H1 (cell line): ENCODE measurements at regions not wholly inside any gene's neighbourhood (a gene's known extent, or its start where the extent isn't known, plus 50 kb on each side); places are given as distances from the start of the nearest gene placed in this dataset.

Experiments
- CTCF ChIA-PET: fragments of 300-600 bp; sonication (Branson Sonifier 250); formaldehyde crosslinking; loops from one replicate; lab custom pipeline; 2021; ENCODE audit not compliant: partially characterized antibody; lab: Charles Lee
- POLR2A ChIA-PET: fragments of 300-600 bp; sonication (Branson Sonifier 250); formaldehyde crosslinking; loops from one replicate; lab custom pipeline; 2021; ENCODE audit warnings: inconsistent platforms; ENCODE audit not compliant: partially characterized antibody; lab: Charles Lee
- DNase-seq, 2 experiments: peaks; one replicate each; pipeline versions ENCODE4 v3.0.0 to v3.0.0-alpha.2; 2010 to 2022; ENCODE audit warnings: low spot score in 2 of 2, low read depth in 1 of 2, mixed read lengths in 1 of 2
- FAIRE-seq: peaks from 2 replicates; lab custom pipeline; 2011; peaks lifted over from hg19 to GRCh38; lab: Jason Lieb, UNC
- H2AFZ ChIP-seq: 2 replicates; pipeline ENCODE4 v1.8.1; 2012; ENCODE audit warnings: low read length, inconsistent platforms
- H2AK5ac ChIP-seq: 2 replicates; pipeline ENCODE4 v1.6.1; 2013; ENCODE audit warnings: low read depth, low read length
- H2BK120ac ChIP-seq: replicated peaks from 2 replicates; pipeline ENCODE3; 2013; ENCODE audit warnings: low read depth, low read length, inconsistent platforms
- H2BK12ac ChIP-seq: 2 replicates; pipeline ENCODE4 v1.6.1; 2013; ENCODE audit warnings: low read depth, low read length
- H2BK15ac ChIP-seq: 2 replicates; pipeline ENCODE4 v1.6.1; 2013; ENCODE audit warnings: low read length
- H2BK20ac ChIP-seq: 2 replicates; pipeline ENCODE4 v1.6.1; 2013; ENCODE audit warnings: low read length
- H2BK5ac ChIP-seq: 2 replicates; pipeline ENCODE4 v1.6.1; 2013; ENCODE audit warnings: low read depth, low read length
- H3K14ac ChIP-seq: 2 replicates; pipeline ENCODE4 v1.6.1; 2013; ENCODE audit warnings: inconsistent platforms; ENCODE audit not compliant: insufficient read length
- H3K18ac ChIP-seq: 2 replicates; pipeline ENCODE4 v1.6.1; 2013; ENCODE audit warnings: low read length; ENCODE audit errors: extremely low read depth
- H3K23ac ChIP-seq: 2 replicates; pipeline ENCODE4 v1.6.1; 2013; ENCODE audit warnings: inconsistent platforms; ENCODE audit not compliant: insufficient read length
- H3K23me2 ChIP-seq: 2 replicates; pipeline ENCODE4 v1.6.1; 2013; ENCODE audit warnings: low read depth, low read length
- H3K27ac ChIP-seq: 2 replicates; pipeline ENCODE4 v1.6.1; 2011; ENCODE audit warnings: low read depth, low read length, inconsistent platforms
- H3K27me3 ChIP-seq, 4 experiments: replicated peaks in 1 of 4; 1 replicate in 1 of 4; 2 replicates in 3 of 4; pipeline versions ENCODE4 v1.6.1 to v1.8.1; 2011 to 2013; ENCODE audit warnings: low read length in 3 of 4, mild to moderate bottlenecking in 3 of 4, inconsistent platforms in 2 of 4, mixed read lengths in 2 of 4, moderate library complexity in 1 of 4; ENCODE audit not compliant: control insufficient read depth in 3 of 4, insufficient read depth in 3 of 4; ENCODE audit errors: extremely low read depth in 1 of 4
- H3K36me3 ChIP-seq, 4 experiments: 2 replicates each; pipeline versions ENCODE4 v1.6.1 to v1.8.1; 2011 to 2013; ENCODE audit warnings: mild to moderate bottlenecking in 4 of 4, low read length in 3 of 4, moderate library complexity in 2 of 4, control low read depth in 1 of 4, inconsistent platforms in 1 of 4; ENCODE audit not compliant: insufficient read depth in 4 of 4, control insufficient read depth in 2 of 4
- H3K4ac ChIP-seq: replicated peaks from 2 replicates; pipeline ENCODE3; 2013; ENCODE audit warnings: low read length, low read depth, mixed read lengths, inconsistent platforms; ENCODE audit not compliant: insufficient read length
- H3K4me1 ChIP-seq, 4 experiments: replicated peaks in 1 of 4; 1 replicate in 1 of 4; 2 replicates in 3 of 4; pipeline versions ENCODE4 v1.6.1 to v1.8.1; 2011 to 2013; ENCODE audit warnings: low read length in 3 of 4, inconsistent platforms in 2 of 4, mixed read lengths in 1 of 4; ENCODE audit not compliant: insufficient read depth in 4 of 4, control insufficient read depth in 3 of 4
- H3K4me2 ChIP-seq, 2 experiments: 2 replicates each; pipeline versions ENCODE4 v1.6.1 to v1.8.1; 2011 to 2013; ENCODE audit warnings: low read depth in 2 of 2, low read length in 2 of 2, control low read depth in 1 of 2, inconsistent platforms in 1 of 2, mild to moderate bottlenecking in 1 of 2; ENCODE audit not compliant: insufficient read depth in 1 of 2
- H3K4me3 ChIP-seq, 4 experiments: fragments of 200-600, 300-600 bp in 1 of 4; sonication (generic), shearing (Covaris generic), sonication (Bioruptor Twin) in 1 of 4; 2 replicates each; pipeline versions ENCODE4 v1.5.1 to v1.8.1; 2011 to 2016; ENCODE audit warnings: low read length in 4 of 4, low read depth in 3 of 4, control low read depth in 2 of 4, inconsistent platforms in 2 of 4, mild to moderate bottlenecking in 2 of 4, mixed read lengths in 1 of 4, moderate library complexity in 1 of 4; ENCODE audit not compliant: insufficient read depth in 2 of 4; ENCODE audit errors: extremely low read depth in 1 of 4
- H3K56ac ChIP-seq: replicated peaks from 2 replicates; pipeline ENCODE3; 2013; ENCODE audit warnings: low read depth, mild to moderate bottlenecking, mixed read lengths, low read length, inconsistent platforms; ENCODE audit not compliant: insufficient read length
- H3K79me1 ChIP-seq: 2 replicates; pipeline ENCODE4 v1.6.1; 2013; ENCODE audit warnings: low read depth, low read length, control low read depth
- H3K79me2 ChIP-seq, 2 experiments: 2 replicates each; pipeline versions ENCODE4 v1.6.1 to v1.8.1; 2012 to 2013; ENCODE audit warnings: low read length in 2 of 2, mild to moderate bottlenecking in 2 of 2, inconsistent platforms in 1 of 2; ENCODE audit not compliant: insufficient read depth in 2 of 2, control insufficient read depth in 1 of 2
- H3K9ac ChIP-seq, 4 experiments: replicated peaks in 1 of 4; 1 replicate in 1 of 4; 2 replicates in 3 of 4; pipeline versions ENCODE4 v1.6.1 to v1.8.1; 2011 to 2013; ENCODE audit warnings: low read depth in 3 of 4, low read length in 3 of 4, control low read depth in 2 of 4, mild to moderate bottlenecking in 2 of 4, moderate library complexity in 2 of 4, inconsistent platforms in 1 of 4; ENCODE audit errors: extremely low read depth in 1 of 4
- H3K9me3 ChIP-seq, 2 experiments: 2 replicates each; pipeline versions ENCODE4 v1.6.1 to v1.8.1; 2012 to 2013; ENCODE audit warnings: mild to moderate bottlenecking in 2 of 2, moderate library complexity in 2 of 2, control low read depth in 1 of 2, inconsistent platforms in 1 of 2, low read depth in 1 of 2, low read length in 1 of 2, mixed read lengths in 1 of 2; ENCODE audit not compliant: insufficient read depth in 2 of 2
- H4K20me1 ChIP-seq, 2 experiments: replicated peaks in 1 of 2; 2 replicates each; pipeline versions ENCODE3 to v1.8.1; 2011 to 2013; ENCODE audit warnings: inconsistent platforms in 2 of 2, low read length in 2 of 2, mild to moderate bottlenecking in 1 of 2; ENCODE audit not compliant: insufficient read depth in 2 of 2, control insufficient read depth in 1 of 2
- H4K5ac ChIP-seq: 2 replicates; pipeline ENCODE4 v1.6.1; 2013; ENCODE audit warnings: low read length, low read depth, mixed read lengths, inconsistent platforms; ENCODE audit not compliant: insufficient read length
- H4K8ac ChIP-seq: 2 replicates; pipeline ENCODE4 v1.8.0; 2013; ENCODE audit warnings: mild to moderate bottlenecking, moderate library complexity, low read length, inconsistent platforms; ENCODE audit not compliant: insufficient read depth; ENCODE audit errors: extremely low read depth
- H4K91ac ChIP-seq: replicated peaks from 2 replicates; pipeline ENCODE3; 2013; ENCODE audit warnings: low read length, mixed read lengths, inconsistent platforms; ENCODE audit not compliant: insufficient read length
- GABPA ChIP-seq: IDR thresholded peaks from 2 replicates; pipeline ENCODE4 v1.6.1; 2011; ENCODE audit warnings: mild to moderate bottlenecking, low read length, moderate library complexity, borderline replicate concordance; ENCODE audit not compliant: insufficient read depth
- HDAC6 ChIP-seq: IDR thresholded peaks from one replicate; pipeline ENCODE4 v1.7.1; 2012; ENCODE audit warnings: low read depth, mild to moderate bottlenecking, inconsistent platforms, low read length, moderate library complexity
- KDM4A ChIP-seq: IDR thresholded peaks from one replicate; pipeline ENCODE4 v1.7.1; 2012; ENCODE audit warnings: low read depth, mild to moderate bottlenecking, moderate library complexity, low read length, inconsistent platforms; ENCODE audit not compliant: severe bottlenecking
- NRF1 ChIP-seq: IDR thresholded peaks from 2 replicates; pipeline ENCODE4 v1.6.1; 2011; ENCODE audit warnings: mild to moderate bottlenecking, low read depth, low read length, improper control_type of control experiment
- RBBP5 ChIP-seq: IDR thresholded peaks from 2 replicates; pipeline ENCODE4 v1.7.1; 2012; ENCODE audit warnings: low read depth, mild to moderate bottlenecking, inconsistent platforms, low read length, moderate library complexity, borderline replicate concordance
- SP2 ChIP-seq: IDR thresholded peaks from 2 replicates; pipeline ENCODE4 v1.6.1; 2012; ENCODE audit warnings: mild to moderate bottlenecking, low read length, inconsistent platforms
- SP4 ChIP-seq: IDR thresholded peaks from 2 replicates; pipeline ENCODE4 v1.6.1; 2012; ENCODE audit warnings: low read length, inconsistent platforms
- TCF12 ChIP-seq: IDR thresholded peaks from 2 replicates; pipeline ENCODE4 v1.6.1; 2011; ENCODE audit warnings: low read depth, mild to moderate bottlenecking, low read length
- WGBS, 2 experiments: shearing (Covaris generic) in 1 of 2; methylation state at CpG; one replicate each; pipeline versions ENCODE4 v1.1.6 to v1.1.7; 2013 to 2015; ENCODE audit warnings: low lambda C conversion rate in 2 of 2, mixed read lengths in 2 of 2, inconsistent platforms in 1 of 2, low coverage in 1 of 2, missing lambda C conversion rate in 1 of 2; ENCODE audit not compliant: insufficient replicate concordance in 2 of 2, insufficient coverage in 1 of 2, insufficient read length in 1 of 2; ENCODE audit errors: extremely low coverage in 1 of 2, missing lambda C conversion rate in 1 of 2; 5-methylcytosine and 5-hydroxymethylcytosine counted together
- TF ChIP-seq, protein P1 (sequence below): IDR thresholded peaks from 2 replicates; pipeline ENCODE4 v1.6.1; 2011; ENCODE audit warnings: low read depth, mild to moderate bottlenecking, low read length; ENCODE audit not compliant: insufficient read depth
- TF ChIP-seq, protein P2 (sequence below): IDR thresholded peaks from 2 replicates; pipeline ENCODE4 v1.6.1; 2011; ENCODE audit warnings: low read length, improper control_type of control experiment
- TF ChIP-seq, protein P3 (sequence below), 3 experiments: IDR thresholded peaks; 1 replicate in 2 of 3; 2 replicates in 1 of 3; pipeline versions ENCODE4 v1.5.1 to v1.6.1; 2011; ENCODE audit warnings: low read length in 3 of 3, mild to moderate bottlenecking in 3 of 3, inconsistent platforms in 2 of 3, low read depth in 1 of 3, moderate library complexity in 1 of 3; ENCODE audit not compliant: insufficient read depth in 1 of 3; ENCODE audit errors: control extremely low read depth in 1 of 3

DNA sequence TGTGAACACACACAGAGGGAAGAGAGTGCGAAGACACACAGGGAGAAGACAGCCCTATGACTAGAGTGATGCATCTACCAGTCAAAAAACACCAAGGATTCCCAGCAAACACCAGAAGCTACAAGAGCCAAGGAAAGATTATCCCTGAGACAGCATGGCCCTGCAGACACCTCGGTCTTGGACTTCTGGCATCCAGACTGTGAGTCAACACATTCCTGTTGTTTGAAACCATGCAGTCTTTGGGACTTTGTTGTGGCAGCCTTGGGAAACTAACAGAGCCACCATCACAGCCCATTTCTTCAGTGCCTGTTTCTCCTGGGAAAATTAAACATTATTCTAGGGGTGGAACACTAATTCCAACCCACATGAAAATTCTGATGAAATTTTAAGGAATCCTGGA is 220.6 kb downstream of the GXYLT1 start:
- Histone ChIP-seq H2BK20ac (no peak overlapping the region), H2BK5ac (no peak overlapping the region), H3K4me3 (no peak overlapping the region), H4K20me1 (no peaks in the 10 kb centered on the region), H4K91ac (no peak overlapping the region), H3K23me2 (no peaks in the 10 kb centered on the region), H2BK15ac (no peak overlapping the region), H3K56ac (no peak overlapping the region), H3K9me3 (no peaks in the 10 kb centered on the region), H3K79me1 (no peaks in the 10 kb centered on the region), H2BK120ac (no peak overlapping the region), H3K27ac (no peak overlapping the region), H3K27me3 (0 out of 7 replicates have a peak, but pooled peaks cover 0 to 3% (median 0%) of the 10 kb centered on the region in 4 experiments), H3K4ac (no peak overlapping the region), H3K18ac (no peak overlapping the region), H3K79me2 (no peaks in the 10 kb centered on the region), H3K14ac (no peak overlapping the region), H3K23ac (no peak overlapping the region), H3K4me2 (no peak overlapping the region), H2BK12ac (no peak overlapping the region), H2AK5ac (no peak overlapping the region), H3K9ac (no peak overlapping the region), H3K36me3 (no peaks in the 10 kb centered on the region), H4K5ac (no peak overlapping the region), H4K8ac (no peak overlapping the region), H3K4me1 (peaks cover 0 to 9% (median 3%) of the 10 kb centered on the region in 4 experiments; a peak in 2 of 7 replicates), H2AFZ (no peak overlapping the region)
- FAIRE-seq (no peak), DNase-seq (no peak)
- POLR2A ChIA-PET, result no interaction called here
- CTCF ChIA-PET, result no interaction called here
- WGBS, 2 experiments, result 87% methylated on average over 2 of the region's 2 CpGs; no CpG with 5 or more reads in 1 of the 2 experiments
- TF ChIP-seq KDM4A, result no peak
- TF ChIP-seq SP2, result no peak
- TF ChIP-seq, protein P1, sequence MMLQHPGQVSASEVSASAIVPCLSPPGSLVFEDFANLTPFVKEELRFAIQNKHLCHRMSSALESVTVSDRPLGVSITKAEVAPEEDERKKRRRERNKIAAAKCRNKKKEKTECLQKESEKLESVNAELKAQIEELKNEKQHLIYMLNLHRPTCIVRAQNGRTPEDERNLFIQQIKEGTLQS, result no peak
- no peak for TF ChIP-seq SP4
- TF ChIP-seq, protein P2, sequence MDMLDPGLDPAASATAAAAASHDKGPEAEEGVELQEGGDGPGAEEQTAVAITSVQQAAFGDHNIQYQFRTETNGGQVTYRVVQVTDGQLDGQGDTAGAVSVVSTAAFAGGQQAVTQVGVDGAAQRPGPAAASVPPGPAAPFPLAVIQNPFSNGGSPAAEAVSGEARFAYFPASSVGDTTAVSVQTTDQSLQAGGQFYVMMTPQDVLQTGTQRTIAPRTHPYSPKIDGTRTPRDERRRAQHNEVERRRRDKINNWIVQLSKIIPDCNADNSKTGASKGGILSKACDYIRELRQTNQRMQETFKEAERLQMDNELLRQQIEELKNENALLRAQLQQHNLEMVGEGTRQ, result no peak
- TF ChIP-seq TCF12, result no peak
- TF ChIP-seq RBBP5, result no peak
- TF ChIP-seq HDAC6, result no peak
- TF ChIP-seq, protein P3, sequence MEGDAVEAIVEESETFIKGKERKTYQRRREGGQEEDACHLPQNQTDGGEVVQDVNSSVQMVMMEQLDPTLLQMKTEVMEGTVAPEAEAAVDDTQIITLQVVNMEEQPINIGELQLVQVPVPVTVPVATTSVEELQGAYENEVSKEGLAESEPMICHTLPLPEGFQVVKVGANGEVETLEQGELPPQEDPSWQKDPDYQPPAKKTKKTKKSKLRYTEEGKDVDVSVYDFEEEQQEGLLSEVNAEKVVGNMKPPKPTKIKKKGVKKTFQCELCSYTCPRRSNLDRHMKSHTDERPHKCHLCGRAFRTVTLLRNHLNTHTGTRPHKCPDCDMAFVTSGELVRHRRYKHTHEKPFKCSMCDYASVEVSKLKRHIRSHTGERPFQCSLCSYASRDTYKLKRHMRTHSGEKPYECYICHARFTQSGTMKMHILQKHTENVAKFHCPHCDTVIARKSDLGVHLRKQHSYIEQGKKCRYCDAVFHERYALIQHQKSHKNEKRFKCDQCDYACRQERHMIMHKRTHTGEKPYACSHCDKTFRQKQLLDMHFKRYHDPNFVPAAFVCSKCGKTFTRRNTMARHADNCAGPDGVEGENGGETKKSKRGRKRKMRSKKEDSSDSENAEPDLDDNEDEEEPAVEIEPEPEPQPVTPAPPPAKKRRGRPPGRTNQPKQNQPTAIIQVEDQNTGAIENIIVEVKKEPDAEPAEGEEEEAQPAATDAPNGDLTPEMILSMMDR (IDR thresholded peaks at IDR 0.05; ENCODE audit: control extremely low read depth in 1 of 3, insufficient read depth in 1 of 3, low read depth in 1 of 3, low read length in 3 of 3), result no peak
- TF ChIP-seq NRF1, result no peak
- TF ChIP-seq GABPA, result no peak
